ENCODE measurements at regions not wholly inside any gene's neighbourhood (a gene's known extent, or its start where the extent isn't known, plus 50 kb on each side); places are given as distances from the start of the nearest gene placed in this dataset.

DNA sequence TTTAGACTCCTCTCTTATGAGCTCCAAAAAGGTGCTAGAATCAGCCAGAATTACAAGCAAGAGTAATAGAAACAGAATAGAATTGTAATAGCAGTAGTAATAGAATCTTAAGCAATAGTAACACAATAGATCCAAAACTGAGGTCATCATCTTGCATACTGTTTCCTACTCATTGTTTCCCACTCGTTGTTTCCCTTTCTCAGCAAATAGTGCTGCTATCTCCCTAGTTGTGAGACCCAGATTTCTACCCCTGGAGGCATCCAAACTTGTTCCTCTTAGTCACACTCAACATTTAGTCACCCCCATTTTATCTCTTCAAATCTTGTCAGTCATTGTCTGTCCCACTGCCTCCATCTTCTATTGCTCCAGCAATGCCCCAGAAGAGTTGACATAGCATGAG is 356.9 kb upstream of the MARCKS start:
- no peak for DNase-seq (ENCODE audit: low spot score)

DNA sequence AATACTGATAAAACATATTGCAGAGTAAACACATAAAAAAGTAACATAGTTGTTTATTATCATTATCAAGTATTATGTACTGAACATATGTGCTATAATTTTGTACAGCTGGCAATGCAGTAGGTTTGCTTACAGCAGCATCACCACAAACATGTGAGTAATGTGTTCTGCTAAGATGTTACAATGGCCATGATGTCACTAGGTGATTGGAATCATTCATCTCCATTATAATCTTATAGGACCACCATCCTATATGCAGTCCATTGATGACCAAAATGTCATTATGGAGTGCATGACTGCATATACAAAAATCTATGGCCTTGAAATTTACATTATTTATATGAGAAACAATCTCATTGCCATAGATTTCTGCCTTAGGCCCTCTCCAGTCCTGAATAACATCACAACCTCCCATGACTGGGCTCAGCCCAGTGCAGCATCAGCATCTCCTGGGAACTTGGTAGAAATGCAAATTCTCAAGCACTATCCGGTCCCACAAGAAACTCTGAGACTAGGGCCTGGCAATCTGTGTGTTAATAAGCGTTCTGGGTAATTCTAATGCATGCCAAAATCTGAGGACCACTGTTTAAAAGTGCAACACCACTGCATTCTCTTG is 352.0 kb upstream of the MARCKS start:
- no peak for DNase-seq (ENCODE audit: low spot score)

DNA sequence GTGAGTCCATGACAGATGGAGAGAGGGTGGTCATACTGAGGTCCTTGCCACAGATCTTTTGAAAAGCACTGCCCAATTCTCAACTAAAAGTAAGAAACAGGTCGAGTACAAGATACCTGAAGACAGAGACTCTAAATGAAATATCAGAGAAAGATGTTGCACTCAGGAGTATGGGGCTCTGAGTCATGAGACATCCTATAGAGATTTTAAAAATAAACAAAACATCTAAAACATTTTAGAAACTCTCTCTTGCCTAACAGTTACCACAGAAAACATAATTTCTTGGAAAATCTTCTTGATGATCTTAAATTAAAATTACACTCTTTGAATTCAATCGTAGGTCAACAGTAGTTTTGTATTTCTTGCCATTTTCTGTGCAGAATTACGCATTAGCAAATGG is 348.9 kb upstream of the MARCKS start:
- DNase-seq (ENCODE audit: low spot score) = no peak

DNA sequence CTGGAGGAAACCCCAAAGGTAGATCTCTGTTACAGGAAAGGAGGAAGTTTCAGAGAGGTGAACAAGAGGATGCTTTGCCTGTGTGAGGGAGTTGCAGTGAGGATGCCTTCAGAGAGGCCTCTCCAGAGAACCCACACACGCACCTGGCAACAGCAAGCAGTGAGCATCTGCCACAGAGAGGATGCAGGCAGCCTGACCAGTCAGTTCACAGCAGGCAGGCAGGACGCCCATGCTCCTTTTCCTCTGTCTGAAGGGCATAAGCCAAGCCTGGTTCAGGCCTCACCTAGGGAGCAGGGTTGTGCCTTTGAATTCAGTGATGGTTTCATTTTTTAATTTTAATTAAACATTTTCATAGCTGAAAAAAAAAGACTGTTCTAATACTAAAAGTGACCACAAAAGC is 346.0 kb upstream of the MARCKS start:
- DNase-seq (ENCODE audit: low spot score) = no peak

DNA sequence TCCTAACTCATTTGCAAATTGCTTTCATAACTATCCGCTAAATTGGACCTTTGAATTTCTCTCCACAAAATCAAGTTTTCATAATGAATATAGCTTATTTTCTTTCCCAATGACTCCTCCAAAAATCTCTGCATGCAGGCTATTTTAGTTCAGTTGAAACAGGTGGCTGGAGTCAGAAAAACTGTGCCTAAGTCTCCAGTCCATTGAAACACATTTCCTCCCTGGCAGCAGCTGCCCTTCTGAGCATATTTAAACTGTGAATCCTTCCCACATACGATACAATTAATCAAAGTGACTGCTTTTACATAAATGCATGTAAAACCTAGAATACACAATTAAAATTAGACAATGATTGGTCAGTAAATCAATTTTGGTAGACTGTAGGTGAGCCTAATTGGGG is 344.6 kb upstream of the MARCKS start:
- no peak for DNase-seq (ENCODE audit: low spot score)

DNA sequence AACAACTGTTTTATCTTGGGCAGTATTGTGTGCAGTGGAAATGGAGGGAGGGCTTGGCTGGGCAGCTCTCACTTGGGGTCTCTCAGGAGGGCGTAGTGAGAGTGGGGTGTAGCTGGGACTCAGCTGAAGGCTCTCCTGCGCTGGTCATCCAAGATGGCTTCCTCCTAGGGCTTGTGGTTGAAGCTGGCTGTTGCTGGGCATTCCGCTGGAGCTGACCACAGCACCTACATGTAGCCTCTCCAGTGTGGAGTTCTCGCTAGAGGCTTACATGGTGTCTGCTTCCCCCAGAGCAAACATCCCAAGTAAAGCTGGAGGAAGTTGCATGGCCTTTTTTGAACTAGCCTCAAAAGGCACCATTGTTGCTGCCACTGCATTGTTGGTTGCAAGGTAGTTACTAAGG is 344.1 kb upstream of the MARCKS start:
- DNase-seq (ENCODE audit: low spot score) = no peak

DNA sequence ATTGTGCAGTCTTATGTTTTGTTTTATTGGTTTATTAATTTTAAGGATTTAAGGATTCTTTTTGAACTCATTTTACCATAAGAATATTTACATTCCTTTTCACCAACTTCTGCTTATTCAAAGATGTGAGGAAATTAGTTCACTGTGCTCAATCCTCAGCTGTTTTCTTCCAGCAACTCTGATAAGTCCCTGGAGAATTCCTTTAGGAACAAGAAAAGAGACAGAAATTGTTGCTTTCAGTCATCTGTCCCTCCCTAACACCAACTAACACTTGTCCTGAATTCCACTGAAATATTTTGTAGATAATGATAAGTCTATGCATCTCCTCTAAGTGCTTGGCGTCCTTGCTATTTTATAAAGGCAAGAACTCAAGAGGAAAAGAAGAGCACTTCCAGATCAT is 334.8 kb upstream of the MARCKS start:
- no peak for DNase-seq (ENCODE audit: low spot score)

DNA sequence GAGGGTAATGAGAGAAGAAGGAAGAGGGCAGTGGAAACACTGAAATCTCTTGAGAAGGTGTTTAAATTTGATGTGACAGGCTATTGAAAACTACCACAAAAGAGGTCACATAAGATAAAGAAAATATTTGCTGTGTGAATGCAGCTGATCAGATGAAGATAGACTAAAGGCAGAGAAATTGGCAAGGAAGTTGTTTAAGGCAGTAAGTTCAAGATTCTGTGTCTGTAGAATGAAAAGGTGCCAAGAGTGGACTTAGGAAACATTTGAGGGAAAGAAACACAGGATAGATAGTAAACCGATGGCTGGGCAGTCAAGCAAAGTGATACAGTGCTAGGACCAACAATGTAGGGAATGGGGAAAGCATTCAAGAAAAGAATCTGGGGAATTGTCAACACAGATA is 332.3 kb upstream of the MARCKS start:
- DNase-seq (ENCODE audit: low spot score) = no peak

DNA sequence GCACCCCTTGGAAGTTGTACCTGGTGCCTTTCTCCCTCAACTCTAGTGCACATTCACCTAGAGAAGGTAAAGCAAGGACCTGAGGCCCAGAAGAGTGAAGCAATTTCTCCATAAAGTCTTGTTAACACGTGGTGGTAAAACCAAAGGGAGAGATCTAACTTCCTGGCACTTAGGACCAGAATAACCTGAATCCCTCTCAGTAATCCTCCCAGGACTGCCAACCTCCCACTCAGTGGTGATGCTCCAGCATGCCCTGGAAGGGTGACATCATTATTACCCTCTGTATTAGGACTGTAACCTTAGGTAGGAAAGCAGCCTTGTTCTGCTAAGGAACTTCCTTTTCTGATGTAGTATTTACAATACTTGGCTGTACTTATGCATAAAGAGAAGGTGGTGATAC is 330.6 kb upstream of the MARCKS start:
- no peak for DNase-seq (ENCODE audit: low spot score)

DNA sequence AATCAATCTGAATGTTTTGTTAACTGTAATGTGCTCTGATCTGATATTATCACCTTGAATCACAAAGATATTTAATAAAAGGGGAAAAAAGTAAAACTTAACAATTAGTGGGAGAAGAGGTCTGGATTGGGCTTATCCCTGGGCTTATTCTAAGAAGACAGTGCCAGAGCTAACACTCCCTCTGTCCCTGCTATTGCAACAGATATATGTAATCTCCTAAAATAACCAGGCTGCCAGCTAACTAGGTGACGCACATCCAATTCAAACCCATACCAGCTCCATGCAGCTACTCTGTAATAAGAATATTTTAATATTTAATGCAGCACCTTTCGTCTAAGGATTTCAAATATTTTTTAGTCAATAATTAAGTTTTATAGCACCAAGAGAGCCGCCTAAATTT is 330.1 kb upstream of the MARCKS start:
- DNase-seq (ENCODE audit: low spot score) = no peak

DNA sequence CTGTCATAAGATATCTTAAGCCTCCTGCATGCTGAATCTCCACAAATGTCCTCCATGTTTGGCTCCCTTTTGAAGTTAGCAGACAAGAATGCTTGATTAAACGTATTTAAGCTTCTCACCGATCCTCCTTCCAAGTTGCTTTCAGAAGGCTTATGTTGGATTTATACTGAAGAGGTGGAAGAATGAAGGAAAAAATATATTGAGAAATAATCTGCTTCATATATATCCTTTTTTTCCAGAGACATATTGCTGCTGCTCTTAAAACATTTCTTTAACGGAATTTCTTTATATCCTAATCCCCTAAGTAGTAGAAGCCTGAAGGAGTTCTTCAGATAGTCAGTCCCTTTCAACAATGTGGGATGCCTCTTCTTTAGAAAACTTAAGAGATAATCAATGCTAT is 329.0 kb upstream of the MARCKS start:
- no peak for DNase-seq (ENCODE audit: low spot score)

DNA sequence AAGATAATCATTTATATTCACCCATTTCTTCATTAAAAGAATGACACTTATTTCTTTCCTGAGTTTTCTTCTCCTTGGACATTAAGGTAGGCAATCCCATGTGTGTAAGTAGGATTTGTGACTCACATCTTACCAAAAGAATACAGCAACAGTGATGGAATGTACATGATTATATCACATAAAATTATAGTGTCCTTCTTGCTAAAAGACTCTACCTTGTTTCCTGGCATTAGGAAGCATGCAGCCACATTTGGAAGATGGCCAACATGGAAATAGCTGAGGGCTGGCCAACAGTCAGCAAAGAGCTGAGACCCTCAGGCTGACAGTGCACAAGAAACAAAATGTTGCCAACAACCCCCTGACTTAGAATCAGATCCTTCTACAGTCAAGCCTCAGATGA is 327.9 kb upstream of the MARCKS start:
- no peak for DNase-seq (ENCODE audit: low spot score)

DNA sequence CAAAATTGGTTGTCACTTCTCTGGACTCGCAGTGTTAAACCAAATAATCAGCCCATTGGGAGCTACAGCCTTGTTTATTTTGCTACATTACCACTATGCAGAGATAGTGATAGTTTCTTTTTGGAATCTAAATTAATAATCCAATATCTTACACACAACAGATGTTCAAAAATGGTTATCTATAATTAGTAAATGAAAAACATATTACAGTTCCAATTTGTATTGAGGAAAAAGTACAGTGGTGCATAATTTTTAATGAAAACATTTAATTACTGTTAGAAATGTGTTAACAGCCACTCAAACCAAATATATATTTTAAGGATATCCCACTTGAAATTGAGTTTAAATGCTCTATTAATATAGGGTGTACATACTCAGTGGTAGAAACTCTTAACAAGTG is 327.3 kb upstream of the MARCKS start:
- no peak for DNase-seq (ENCODE audit: low spot score)

DNA sequence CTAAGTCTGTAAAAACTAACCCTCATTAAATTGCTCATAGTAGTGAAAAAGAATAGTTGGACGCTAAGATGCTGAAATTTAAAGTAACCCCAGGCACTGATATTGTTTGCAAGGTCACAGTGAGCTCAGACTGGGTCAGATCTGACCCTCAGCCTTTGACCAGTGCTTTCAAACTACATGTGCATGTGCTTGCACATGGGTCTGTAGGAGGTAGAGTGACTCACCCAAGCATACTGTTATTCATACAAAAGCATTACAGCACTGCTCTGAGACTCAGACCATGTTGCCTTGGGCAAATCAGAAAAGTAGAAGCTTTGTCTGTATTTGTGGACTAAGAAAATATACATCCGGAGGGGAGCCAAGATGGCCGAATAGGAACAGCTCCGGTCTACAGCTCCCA is 326.4 kb upstream of the MARCKS start:
- DNase-seq (ENCODE audit: low spot score) = peak; percentile 18

DNA sequence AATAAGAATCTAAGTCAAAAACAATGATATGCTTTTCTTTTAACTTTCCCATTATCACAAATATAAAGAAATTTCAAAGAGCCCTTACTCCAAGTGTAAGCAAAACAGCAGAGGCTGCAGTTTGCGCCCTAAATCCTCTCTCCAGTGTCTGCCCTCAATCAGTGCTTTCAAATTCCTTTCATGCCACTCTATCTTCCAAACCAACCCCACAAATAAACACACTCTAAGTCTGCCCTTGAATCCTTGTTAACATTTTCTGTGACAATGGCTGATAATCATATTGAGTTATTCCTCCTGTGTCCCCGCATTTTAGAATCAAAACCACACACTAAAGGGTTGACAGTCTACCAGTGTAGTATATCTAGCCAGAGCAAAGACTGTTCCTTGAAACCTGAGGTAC is 317.9 kb upstream of the MARCKS start:
- DNase-seq (ENCODE audit: low spot score) = no peak

DNA sequence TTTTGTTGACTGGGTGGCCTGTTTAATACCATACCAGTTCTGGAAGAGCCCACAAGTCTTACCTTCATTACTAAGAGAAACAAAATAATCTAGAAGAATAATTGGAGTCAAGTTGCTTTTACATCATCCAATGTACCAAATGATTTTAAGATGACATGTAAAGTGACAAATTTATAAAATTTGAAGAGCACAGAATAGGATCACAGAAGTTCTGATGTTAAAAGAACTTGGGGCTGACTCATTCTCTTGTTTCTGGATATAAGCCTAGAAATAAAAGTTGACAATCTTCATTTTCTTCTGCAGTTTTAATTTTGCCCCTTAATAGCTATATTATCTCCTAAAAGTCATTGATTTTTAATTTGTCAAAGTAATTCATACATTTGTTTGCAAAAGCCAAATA is 317.5 kb upstream of the MARCKS start:
- no peak for DNase-seq (ENCODE audit: low spot score)

DNA sequence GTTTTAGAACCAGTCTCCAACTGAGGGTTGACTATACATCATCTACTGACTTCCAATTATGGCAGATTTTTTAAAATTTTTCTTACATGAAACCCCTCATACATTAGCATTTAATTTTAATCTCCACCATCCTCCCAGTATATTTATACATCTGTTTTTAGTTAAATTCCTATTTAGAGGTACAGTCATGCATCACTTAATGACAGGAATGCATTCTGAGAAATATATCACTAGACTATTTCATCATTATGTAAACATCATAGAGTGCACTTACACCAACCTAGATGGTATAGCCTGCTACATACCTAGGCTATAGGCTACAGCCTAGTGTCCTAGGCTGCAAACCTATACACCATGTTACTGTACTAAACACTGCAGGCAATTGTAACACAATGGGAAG is 316.7 kb upstream of the MARCKS start:
- no peak for DNase-seq (ENCODE audit: low spot score)

DNA sequence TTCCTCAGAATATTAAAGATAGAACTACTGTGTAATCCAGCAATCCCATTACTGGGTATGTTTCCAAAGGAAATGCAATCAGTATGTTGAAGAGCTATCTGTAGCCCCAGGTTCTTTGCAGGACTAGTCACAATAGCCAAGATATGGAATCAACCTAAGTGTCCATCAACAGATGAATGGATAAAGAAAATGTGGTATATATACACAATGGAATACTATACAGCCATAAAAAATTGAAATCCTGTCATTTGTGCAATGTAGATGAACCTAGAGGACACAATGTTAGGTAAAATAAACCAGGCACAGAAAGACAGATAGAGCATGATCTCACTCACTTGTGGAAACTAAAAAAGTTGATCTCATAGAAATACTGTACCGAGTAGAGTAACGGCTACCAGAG is 306.0 kb upstream of the MARCKS start:
- DNase-seq (ENCODE audit: low spot score) = no peak

DNA sequence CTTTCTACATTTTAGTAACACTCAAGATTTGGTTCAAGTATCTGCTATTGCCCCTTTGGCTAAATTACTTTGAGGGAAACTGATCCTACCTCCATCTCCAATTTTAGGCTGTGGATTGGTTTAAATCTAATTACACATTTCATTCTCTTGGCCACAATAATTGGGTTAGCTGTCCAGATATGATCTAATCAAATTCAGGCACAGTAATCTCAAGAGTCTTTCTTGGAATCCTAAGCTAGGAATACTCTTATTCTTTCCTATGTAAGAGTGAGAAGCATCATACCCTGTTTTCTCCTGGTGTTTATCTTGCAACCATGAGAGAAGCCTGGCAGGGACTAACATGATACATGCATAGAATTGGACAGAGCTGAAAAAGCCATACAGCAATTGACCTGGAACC is 300.4 kb upstream of the MARCKS start:
- DNase-seq (ENCODE audit: low spot score) = no peak

DNA sequence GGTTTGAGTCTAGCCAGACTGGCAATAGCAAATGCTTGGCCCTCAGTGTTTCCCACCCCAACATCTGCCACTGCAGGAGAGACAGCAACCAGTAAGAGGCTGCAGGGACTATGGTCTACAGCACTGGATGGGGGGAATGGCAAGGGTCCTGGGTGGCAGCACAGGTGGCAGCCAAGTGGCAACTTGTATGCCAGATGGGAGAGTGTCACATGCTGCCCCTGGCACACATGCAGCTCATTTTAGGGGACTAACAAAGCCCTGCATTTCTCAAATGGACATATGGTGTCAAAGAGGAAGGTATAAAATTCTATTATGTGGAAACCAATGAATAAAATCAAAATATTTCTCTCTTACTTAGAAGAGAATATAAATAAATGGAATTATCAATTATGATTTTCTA is 298.7 kb upstream of the MARCKS start:
- no peak for DNase-seq (ENCODE audit: low spot score)

DNA sequence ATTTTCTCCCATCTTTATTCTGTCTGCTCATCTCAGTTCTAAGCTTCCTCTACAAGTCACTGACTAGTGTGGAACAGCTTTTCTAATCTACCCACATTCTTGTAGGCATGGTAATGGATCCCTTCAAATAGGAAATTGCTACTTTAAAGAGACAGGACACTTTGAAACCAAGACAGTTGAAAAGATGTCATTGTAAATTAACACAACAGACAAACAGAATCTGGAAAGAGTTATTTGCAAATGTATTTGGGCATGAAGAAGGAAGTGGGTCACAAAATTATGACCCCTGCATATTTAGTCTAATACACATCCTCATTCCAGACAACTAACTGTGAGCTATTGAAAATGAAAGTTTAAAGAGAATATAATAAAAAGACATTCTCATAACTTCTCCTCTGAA is 298.2 kb upstream of the MARCKS start:
- no peak for DNase-seq (ENCODE audit: low spot score)

DNA sequence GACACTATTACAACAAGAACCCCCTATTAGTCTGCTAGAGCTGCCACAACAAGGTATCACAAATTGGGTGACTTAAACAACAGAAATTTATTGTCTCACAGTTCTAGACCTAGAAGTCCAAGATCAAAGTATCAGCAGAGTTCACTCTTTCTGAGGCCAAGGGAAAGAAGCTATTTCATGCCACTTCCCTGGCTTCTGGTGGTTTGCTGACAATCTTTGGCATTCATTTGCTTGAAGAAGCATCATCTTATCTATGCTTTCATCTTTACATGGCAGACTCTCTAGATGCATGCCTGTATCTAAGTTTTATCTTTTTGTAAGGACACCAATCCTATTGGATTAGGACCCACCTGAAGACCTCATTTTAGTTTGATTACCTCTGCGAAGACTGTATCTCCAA is 296.8 kb upstream of the MARCKS start:
- DNase-seq (ENCODE audit: low spot score) = no peak

DNA sequence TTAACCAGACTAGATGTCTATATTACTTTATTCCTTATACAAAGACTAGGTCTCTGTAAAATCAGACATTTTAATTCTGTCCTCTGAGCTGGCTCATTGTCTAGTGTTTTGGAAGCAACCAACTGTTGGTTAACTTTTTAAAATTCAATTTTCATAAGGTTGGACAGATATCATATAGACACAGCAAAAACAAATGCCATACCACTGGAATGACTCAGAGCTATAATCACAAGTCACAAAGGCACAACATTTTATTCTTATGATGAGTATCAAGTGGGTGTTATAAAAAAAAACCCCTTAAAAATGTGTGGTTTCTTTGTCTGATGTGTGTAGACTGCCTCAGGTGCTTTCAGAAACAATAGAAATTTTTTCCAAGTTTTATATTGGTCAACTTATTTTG is 296.2 kb upstream of the MARCKS start:
- peak; percentile 51 for DNase-seq (ENCODE audit: low spot score)

DNA sequence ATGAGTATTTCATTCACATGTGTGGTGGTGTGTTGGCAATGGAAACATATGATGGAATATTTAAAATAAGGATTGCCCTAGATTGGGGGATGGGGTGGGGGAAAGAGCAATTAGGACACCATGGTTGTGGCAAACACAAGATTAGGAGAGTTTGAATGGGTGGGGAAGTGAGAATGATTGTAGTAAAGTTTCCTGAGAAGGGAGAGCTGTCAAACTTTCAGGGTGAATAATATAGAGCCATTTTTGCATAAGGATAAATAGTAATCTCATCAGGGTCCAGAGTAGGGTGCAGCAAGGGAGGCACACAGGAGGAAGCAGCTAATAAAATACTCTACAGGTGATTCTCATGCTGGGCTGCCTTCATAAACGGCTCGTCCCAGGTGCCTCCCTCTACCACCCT is 294.9 kb upstream of the MARCKS start:
- no peak for DNase-seq (ENCODE audit: low spot score)
